ENCODE measurements at regions not wholly inside any gene's neighbourhood (a gene's known extent, or its start where the extent isn't known, plus 50 kb on each side); places are given as distances from the start of the nearest gene placed in this dataset.

DNA sequence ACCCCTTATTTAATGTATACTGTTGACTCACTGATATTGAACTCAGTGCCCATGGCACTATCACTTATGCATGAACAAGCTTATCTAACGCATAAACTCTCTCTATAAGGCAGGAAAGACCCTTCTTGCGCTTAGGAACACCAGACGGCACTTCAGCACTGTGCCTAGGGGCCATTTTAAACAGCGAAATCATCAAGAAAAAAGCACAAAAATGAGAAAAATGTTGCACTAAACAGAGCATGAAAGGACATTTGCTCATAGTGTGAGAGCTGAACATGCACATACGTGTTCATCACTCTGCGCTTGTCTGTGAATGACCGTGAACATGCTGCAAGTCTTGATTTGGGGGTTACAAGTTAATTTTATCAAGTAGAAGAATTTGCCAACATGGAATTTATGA, 109.6 kb downstream of the WDR11 start:
- DNase-seq (ENCODE audit: low spot score), result no peak

DNA sequence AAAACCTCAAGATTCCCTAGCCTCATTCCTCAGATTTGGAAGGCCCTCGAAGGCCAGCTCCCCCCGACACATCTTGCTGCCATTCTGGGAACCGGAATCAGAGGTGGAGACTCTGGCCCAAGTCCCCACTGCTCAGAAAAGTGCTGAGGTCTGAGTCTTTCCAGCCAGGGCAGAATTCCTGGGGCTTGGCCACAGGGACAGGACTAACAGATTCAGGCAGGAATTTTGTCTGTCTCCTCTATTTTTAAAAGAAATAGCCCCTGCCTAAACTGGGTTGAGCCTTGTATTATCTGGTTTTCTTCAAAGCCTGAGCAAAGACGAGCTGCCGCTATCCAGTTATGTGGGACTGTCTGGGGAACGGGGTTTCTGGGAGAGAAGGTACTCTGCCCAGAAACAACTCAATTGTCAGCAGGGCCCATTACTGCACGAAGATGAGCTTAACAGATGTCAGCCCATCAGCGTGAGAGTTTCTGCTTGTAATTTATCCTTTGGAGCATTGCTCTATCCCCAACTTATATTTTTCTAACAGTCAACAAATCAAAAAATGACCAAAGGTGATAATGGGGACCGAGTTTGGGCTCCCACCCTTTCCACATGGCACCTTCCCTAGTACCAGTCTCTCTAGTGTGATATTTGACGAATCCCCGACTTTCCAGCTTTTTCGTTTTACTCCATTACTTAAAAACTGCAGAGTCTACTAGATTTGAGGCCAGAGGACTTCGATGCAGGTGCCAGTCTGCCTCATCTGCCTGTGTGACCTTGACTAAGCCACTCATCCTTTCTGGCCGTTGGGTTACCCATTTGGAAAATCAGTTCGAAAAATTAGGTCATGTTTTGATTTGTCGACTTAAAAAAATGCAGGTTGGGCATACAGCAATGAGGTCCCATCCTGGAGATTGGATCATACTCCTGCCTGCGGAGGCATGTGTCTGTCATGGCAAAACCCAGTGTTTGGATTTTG, 110.9 kb downstream of the WDR11 start:
- DNase-seq (ENCODE audit: low spot score), result no peak

DNA sequence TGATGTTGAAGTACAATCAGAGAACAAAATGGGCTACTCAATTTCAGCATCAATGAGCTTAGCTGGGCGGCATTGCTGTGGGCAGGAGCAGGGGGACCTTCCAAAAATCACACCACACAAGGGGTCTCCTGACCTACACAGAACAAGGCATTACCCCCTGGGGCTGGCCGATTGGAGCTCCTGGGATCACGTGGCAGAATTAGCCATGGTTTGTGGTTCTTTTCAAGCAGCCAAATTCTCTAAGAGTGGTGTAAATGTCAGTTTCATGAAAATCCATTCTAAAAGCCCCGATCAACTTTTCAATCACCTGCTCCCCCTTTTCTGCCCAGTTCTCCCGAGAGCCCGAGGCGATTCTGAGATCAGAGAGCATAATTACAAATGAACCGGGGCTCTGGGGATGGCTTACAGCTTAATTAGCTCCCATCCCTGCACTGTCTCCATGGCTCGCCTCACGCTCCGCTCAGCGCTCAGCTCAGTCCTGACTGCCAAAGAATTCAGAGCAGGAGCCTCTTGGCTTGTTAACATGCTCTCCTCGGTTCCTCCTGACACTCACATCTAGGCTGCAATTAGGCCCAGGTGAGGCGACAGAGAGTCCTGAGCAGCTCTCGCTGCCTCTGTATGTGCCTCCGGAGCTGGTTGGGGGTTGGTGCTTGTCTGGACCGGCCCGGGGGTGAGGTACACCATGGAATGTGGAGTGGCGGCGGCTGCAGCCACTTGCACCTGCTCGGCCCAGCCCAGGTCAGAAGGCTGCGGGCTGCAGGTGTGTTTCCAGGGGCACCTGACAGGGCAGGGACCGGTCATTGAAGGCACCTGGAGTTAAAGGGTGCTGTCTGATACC, 111.8 kb downstream of the WDR11 start:
- DNase-seq (ENCODE audit: low spot score), result no peak

DNA sequence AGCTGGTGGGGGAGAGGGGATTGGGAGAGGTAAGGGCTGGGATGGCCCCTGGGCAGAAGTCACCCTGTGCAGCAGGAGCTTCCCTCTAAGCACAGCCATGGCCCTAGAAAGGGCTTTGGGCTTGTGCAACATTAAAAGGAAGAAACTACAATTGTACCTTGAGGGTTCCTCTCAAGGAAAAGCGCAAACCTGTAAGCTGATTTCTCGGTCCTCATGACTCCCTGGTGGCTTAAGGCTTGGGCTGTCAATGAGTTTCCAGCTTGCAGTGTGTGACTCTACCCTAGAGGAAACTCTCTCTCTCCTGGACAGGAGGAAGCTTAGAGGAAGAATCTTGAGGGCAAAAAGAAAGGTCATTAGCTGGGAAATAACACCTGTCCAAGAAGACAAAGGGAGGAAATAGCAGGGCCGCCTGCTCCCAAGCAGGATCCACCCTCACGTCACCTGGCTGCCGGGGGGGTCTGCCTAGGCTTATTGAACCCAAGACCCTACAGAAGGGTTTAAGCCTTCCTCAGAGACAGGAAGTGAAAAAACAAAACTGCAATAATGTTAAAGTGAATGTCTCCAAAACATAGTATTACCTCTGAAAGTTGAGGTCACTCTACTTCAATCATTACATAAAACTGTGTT, 112.5 kb downstream of the WDR11 start:
- no peak for DNase-seq (ENCODE audit: low spot score)

DNA sequence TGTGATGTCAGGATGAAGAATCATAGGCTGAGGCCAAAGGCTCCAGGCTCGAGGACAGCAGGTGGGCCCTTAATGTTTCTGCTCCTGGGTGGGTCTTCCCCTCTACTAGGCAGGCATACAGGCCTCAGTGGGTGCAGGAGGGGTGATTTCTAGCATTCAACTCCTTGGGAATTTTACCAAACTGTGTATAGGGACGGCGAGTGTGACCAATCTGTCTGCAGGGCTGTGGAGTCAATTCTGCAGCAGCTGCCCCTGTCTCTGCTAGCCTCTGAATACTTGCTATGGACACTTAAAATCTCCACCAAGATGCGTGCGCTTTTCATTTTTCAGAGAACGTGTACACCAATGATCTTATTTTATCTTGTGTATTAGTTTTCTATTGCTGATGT, 115.5 kb downstream of the WDR11 start:
- no peak for DNase-seq (ENCODE audit: low spot score)

DNA sequence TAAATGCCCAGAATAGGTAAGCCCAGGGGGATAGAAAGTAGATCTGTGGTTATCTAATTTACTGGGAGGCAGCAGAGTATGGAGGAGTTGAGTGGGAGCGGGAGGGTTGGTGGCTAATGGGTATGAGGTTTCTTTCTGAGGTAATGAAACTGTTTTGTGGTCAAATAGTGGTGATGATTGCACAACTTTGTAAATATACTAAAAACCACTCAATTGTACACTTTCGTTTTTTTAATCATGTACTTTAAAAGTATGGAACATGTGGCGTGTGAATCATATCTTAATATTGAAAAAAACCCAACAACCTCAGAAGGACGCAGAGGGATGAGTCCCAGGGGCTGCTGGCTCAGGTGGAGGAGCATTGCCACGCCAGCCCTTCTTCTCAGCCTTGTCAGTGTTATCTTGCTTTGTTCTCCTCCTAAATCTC, 118.1 kb downstream of the WDR11 start:
- DNase-seq (ENCODE audit: low spot score), result no peak

DNA sequence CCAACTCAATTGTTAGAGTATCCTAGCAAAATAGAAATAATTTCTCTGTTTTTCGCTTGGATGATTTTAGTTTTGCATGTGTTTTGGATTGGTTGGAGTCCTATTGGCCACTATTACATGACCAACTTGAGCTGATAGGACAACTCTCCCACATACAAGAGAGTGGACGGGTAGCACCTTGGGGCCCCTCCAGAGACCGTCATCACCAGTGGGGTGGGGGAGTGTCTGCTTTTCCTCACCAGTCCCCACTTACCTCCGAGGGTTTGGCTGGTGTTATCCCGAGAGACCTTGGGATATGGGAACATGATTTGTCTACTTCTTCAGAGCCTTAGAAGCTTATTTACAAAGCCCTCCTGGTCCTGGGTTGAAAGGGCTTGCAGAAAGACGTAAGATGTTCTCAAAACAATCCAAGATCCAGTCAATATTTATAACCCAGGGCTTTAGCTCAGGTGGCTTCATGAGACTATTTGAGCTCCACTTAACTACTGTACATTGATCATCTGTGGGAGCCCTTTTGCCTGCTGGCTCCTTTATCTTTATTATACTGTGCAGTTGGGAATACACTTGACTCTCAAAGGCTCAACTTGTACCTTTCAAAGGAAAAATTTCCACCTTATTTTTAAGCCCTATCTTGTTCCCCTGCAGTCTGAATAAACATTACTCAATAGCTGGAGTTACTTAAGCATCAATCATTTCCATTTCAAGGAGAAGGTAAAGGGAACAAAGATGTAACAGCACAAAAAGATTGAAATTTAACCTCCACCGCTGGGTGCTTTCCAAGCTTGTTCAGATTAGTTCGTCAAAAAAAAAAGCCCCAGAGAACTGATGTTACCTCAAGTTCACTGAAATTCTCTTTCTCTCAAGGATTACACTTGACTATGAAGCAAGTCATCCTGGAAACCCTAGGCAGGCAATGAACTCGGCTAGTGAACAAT, 119.7 kb downstream of the WDR11 start:
- no peak for DNase-seq (ENCODE audit: low spot score)

DNA sequence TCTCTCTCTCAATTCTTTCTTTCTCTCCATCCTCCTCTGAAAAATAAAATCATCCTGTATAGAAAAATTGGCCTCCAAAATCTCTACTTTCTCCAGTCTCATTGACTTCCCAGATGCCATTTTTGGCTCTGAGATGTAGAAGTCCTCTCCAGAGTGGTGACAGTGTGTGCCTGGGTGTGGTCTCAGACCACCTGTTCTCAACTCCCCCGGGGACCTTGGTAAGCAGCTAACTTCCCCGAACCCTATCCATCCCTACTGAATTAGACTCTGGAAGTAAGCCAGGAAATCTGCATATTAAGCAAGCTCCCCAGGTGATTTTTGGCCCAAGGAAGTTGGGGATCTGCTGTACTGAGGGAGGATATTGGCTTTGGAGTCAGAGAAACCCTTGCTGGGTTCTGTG, 120.5 kb downstream of the WDR11 start:
- DNase-seq (ENCODE audit: low spot score), result no peak

DNA sequence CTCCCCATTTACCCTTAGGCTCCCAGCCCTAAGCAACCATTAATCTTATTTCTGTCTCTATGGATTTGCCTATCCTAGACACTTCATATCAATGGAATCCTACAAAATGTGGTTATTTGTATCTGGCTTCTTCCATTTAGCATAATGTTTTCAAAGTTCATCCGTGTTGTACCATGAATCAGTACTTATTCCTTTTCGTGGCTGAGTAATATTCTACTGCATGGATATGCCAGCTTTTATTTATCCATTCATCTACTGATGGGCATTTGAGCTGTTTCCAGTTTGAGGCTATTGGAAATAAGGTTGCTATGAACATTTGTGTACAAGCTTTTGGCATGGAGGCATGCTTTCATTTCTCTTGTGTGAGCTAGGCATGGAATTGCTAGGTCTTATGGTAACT, 121.1 kb downstream of the WDR11 start:
- DNase-seq (ENCODE audit: low spot score), result no peak

DNA sequence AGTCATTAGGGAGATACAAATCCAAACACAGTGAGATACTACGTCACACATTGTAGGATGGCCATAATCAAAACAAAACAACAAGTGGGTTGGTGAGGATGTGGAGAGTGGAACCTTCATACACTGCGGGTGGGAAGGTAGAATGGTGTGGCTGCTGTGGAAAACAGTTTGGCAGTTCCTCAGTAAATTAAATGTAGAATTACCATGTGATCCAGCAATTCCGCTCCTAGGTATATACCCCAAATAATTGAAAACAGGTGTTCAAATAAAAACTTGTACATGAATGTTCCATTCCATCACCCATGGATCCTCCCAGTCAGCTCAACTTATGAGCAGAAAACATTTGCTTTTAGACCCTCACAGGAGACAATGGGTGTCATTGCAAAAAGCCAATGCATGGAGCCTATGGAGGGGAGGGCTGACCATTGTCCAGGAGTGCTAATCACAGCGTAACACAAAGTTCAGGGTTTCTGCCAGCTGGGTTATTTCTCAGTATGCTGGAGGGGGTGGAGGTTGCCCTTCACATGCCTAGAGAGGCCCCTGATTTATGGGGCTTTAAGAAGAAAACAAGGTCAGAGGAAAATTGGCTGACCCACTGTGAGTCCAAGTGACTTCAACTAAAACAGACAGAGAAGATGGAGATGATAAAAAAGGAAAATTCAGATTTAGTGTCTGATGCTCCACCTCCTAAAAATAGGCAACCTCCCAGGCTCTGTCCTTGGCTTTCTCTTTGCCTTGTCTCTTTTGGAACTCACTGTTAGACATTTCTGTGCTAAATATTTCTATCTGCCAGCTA, 124.1 kb downstream of the WDR11 start:
- DNase-seq (ENCODE audit: low spot score), result no peak

DNA sequence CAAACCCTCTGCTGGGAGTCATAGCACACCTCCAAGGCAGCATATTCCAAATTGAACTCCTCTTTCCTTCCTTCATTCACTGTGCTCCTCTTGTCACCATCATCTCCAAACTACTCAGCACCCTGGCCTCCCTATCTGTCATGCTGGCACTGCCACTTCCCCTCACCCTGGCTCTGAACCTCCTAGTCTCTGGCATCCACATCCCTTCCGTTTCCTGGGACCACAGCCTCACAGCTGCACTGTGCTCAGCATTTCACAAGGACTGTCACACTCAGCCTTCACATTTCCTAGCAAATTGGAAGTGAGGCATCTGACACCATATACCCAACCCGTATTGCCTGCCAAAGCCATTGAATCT, 124.7 kb downstream of the WDR11 start:
- no peak for DNase-seq (ENCODE audit: low spot score)

DNA sequence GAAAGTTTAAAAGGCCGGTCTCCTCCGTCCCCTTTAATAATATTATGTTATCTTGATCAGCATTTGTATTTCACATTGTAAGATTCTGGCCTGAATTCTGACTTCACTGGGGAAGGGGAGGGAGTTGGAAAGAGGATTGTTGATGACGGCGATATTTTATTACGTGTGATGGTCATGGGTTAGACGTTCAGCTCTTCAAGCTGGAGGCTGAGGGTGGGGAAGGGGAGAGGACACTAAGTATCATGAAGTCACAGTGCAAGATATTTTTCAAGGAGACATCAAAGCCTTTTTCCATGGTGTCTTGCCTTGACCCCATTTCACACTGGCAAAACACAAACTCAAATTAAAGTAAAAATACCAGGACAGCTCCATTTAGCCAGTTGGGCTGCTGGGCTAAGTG, 126.7 kb downstream of the WDR11 start:
- DNase-seq (ENCODE audit: low spot score), result no peak

DNA sequence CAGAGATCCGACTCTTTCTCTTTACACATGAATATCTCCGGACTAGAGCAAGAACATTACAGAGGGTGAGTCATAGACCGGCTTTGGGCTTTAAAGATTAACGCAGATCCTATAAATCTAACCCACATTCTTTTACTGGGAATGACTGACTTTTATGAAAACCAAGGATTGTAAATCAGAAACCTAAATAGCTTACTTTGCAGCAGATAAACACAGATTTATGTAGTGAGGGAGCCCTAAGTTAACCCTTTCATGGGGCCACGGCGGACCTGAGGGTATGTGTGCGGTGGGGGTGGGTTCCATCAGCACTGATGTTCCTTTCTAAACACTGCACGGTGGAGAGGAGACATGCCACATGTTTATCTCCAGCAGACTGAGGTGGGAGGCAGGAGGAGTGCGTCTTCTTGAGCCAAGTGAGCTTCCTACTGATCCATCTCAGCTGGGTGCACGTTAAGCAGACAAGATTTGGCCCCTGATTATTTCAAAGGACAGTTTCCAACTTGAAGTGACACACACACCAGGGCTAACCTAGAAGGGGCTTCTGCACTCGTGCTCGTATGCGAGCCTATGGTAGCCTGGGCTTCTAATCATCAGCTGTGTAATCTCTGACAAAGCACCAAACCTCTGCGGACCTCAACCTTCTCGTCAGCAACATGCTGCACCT, 127.6 kb downstream of the WDR11 start:
- DNase-seq (ENCODE audit: low spot score), result no peak

DNA sequence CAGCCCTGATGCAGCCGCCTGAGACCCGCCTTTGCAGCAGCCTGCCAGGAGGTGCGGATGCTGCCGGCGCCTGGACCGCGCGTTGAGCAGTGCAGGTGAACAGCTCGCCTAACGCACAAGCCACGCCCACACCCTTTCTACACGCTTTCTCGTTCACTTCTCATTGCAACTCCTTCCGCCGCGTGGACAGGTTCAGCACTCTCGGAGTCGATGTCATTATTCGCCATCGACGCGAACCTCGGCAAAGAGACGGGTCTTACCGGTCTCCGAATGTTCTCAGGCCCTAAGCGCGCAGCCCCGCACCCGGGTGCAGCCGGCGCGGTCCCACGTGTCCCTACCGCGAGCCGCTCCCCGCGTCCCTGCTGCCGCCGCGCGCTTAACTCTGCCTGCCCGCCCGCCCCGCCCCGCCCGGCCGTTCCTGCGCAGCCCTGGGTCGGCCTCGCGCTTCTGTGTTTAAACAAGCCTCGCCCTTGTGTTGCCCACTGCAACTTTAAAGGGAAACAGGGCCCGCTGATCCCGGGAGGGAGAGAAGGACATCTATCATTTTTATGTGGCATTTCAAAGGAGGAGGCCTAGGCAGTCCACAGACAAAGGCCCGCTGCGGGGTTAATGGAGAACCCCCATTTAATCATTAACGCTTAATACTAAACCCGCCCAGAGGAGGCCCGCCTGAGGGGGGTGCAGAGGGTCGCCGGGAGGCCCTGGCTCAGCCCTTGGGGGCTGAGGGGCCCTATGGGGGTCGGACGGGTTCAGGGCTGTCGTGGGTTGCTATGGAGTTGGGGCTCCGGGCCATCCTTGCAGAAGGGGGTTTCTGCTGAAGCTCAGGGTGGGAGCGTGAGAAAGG, 128.5 kb downstream of the WDR11 start:
- DNase-seq (ENCODE audit: low spot score), result no peak

DNA sequence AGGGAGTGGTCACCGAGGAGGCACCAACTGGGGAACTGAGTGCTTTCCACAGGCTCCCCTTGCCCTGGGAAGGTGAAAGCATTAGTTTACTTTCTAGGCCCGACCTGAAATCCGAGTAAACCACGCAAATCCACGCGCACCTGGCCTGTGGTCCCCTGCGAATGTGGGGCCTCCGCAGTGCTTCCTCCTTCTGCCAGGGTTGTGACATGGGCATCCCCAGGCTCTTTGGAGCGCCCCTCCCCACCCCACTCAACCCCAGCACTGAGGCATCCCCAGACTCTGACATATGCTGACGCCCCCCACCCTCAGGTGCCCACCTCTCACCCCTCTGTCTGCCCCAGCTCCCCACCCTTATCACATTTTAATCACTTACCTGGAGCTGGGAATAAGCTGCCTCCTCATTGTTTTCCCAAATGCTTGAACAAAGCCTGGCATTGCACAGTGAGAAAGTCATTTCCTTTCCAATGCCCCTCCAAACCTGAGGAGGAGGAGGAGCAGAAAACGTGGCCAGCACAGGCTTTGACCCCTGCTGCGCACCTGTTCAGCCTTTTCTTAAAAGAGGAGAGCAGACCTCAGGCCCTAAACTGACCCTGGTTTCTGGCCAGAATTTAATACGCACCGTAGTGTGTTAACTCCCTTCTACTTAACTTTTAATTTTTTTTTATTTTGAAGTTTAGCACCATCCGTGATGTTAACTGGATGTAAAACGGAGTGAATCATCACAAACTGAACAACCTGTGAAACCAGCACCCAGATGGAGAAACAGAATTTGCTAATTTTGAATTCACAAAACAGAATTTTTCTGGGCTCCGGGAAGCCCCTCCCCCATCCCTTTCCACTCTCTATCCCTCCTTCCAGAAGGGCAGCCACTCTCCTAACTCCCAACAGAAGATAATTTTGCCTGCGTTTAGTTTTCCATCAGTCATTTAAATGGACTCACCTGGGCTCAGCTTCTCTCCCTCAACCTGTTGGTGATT, 129.4 kb downstream of the WDR11 start:
- DNase-seq (ENCODE audit: low spot score), result no peak

DNA sequence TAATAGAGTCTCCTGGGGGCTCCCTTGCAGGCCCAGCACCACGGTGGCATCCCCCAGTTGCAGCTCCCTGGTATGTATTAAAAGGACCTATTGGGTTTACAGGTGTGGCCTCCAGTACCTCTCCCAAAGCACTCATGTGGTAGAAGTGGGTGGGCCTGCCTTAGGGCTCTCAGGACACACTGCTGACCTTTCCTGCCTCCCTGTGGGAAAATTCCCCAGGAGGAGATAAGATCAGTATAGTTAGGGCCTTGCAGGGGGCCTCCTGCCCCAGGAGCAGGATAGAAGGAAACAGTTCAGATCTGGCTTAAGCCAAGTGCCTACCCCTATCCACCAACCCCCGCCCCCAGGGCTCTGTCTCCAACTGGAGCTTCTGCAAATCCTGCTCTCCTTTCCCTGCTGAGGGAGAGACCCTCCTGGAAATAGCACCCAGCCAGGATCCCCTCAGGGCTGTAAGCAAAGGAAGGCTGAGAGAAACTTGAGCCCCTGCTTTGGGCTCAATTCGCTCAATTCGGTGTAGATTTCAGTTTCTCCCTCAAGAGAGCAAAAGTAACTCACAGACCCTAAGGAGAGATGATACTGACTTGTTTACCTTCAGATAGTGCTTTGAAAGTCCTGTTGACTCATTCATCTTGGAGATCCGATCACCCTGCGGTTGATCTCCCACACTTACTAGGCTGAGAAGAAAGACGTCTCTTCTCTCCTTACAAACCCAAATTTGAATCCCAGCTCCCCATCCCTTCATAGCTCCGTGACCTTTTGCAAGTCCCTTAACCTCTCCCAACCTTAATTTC, 130.6 kb downstream of the WDR11 start:
- DNase-seq (ENCODE audit: low spot score), result no peak

DNA sequence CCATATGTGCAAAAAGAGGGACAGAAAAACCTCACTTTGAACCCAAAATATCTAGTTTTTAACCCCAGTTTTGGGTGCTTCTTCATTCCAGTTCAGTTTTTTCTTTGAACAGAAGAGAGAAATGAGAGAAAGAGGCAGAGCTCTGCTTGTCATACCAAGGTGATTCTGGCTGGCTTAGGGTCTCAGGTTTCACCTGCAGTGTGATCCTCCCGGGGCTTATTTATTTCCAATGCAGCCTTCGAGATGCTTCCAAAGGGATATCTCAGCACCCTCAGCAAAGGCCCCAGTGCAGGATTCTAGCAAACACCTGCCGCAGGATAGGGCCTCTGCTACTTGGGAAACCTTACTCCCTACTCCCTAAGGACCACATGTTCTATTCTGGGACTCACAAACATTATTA, 131.3 kb downstream of the WDR11 start:
- no peak for DNase-seq (ENCODE audit: low spot score)
